ENCODE measurements at regions not wholly inside any gene's neighbourhood (a gene's known extent, or its start where the extent isn't known, plus 50 kb on each side); places are given as distances from the start of the nearest gene placed in this dataset.

DNA sequence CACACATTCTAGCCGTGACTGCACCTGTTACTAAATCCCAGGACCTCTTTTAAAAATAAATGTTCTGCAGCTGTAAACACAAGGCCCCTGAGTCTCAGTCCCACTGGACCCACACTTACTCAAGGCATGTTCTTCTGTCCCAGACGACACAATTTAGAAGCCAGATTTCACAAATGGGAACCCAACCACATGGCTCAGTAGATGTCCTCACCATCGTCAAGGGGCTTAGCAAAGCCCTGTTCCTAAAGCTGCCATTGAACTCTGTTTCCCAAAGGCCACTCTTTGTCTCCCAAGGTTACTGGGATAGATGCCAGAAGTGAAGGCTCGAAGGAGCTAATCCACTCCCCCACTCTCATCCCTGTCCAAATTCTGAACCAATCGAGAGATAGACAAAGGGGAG is 301.0 kb downstream of the GALR1 start:
- TF ChIP-seq, protein P1, sequence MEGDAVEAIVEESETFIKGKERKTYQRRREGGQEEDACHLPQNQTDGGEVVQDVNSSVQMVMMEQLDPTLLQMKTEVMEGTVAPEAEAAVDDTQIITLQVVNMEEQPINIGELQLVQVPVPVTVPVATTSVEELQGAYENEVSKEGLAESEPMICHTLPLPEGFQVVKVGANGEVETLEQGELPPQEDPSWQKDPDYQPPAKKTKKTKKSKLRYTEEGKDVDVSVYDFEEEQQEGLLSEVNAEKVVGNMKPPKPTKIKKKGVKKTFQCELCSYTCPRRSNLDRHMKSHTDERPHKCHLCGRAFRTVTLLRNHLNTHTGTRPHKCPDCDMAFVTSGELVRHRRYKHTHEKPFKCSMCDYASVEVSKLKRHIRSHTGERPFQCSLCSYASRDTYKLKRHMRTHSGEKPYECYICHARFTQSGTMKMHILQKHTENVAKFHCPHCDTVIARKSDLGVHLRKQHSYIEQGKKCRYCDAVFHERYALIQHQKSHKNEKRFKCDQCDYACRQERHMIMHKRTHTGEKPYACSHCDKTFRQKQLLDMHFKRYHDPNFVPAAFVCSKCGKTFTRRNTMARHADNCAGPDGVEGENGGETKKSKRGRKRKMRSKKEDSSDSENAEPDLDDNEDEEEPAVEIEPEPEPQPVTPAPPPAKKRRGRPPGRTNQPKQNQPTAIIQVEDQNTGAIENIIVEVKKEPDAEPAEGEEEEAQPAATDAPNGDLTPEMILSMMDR (IDR thresholded peaks at IDR 0.05; ENCODE audit: low read depth, low read length), result no peak
- TF ChIP-seq POLR2A (IDR thresholded peaks at IDR 0.05; ENCODE audit: extremely low read depth, insufficient read length) (no peak), MYC (IDR thresholded peaks at IDR 0.05; ENCODE audit: low read depth, low read length) (no peak)
- TF ChIP-seq, protein P2, sequence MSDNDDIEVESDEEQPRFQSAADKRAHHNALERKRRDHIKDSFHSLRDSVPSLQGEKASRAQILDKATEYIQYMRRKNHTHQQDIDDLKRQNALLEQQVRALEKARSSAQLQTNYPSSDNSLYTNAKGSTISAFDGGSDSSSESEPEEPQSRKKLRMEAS (IDR thresholded peaks at IDR 0.05; ENCODE audit: low read depth, low read length), result no peak
- DNase-seq (ENCODE audit: low read depth), result no peak
- H3K4me3 ChIP-seq (ENCODE audit: low read depth, low read length), result no peak overlapping the region

DNA sequence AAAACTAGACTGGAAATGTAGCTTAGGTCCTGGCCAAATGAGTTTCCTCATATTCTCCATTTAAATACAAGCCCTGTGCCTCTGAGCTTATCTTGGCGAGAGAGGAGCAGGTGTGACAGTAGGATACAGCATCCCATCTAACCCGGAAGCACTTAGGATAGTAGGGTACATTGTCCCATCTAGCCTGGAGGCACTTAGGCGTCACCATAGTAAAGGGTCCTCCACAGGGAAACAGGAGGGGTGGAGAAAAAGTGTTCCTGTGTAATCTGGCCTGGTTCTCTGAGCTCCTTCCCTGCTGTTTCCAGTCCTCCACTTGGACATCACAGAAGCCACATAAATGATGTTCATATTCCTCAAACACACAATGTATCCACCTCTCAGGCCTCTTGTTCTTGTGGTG is 301.4 kb downstream of the GALR1 start:
- no peak for TF ChIP-seq MYC (IDR thresholded peaks at IDR 0.05; ENCODE audit: low read depth, low read length)
- no peak for TF ChIP-seq POLR2A (IDR thresholded peaks at IDR 0.05; ENCODE audit: extremely low read depth, insufficient read length)
- TF ChIP-seq, protein P2 (IDR thresholded peaks at IDR 0.05; ENCODE audit: low read depth, low read length), result no peak
- TF ChIP-seq, protein P1 (IDR thresholded peaks at IDR 0.05; ENCODE audit: low read depth, low read length), result no peak
- H3K4me3 ChIP-seq (ENCODE audit: low read depth, low read length), result no peak overlapping the region
- no peak for DNase-seq (ENCODE audit: low read depth)

DNA sequence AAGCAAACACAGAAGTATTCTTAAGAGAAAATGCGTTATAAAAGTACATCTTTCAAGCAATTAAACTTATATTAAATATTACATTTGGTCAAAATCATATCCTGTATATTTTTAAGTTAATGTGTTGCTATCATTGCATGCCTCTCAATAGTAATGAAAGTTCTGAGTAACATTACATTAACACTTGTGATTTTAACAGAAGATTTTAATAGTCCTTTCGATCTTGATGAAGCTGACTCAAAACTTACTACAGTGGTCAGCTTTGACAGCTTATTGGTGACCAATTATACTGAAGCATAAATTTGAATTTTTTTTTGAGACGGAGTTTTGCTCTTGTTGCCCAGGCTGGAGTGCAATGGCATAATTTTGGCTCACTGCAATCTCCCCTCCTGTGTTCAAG is 303.3 kb downstream of the GALR1 start:
- no peak overlapping the region for H3K4me3 ChIP-seq (ENCODE audit: low read depth, low read length)
- no peak for DNase-seq (ENCODE audit: low read depth)
- TF ChIP-seq MYC (IDR thresholded peaks at IDR 0.05; ENCODE audit: low read depth, low read length), result no peak
- TF ChIP-seq, protein P2 (IDR thresholded peaks at IDR 0.05; ENCODE audit: low read depth, low read length), result no peak
- TF ChIP-seq POLR2A (IDR thresholded peaks at IDR 0.05; ENCODE audit: extremely low read depth, insufficient read length), result no peak
- TF ChIP-seq, protein P1 (IDR thresholded peaks at IDR 0.05; ENCODE audit: low read depth, low read length), result no peak

DNA sequence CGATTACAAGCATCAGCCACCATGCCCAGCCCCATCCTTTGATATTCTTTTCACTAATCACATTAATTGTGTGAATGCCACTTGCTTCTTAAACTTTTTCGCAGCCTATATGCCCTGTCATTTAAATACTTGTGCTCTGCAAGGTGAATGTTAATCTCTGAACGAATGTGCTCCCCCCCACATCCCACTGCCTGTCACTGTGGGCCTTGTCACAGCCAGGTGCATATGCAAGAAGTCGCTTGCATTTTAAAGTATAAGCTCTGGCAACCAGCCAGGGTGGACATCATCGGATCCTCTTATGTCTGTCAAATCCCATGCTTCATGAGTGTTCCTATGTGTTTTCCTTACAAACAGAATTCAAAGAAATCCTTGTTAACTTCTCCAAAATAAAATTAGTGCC is 304.4 kb downstream of the GALR1 start:
- TF ChIP-seq POLR2A (IDR thresholded peaks at IDR 0.05; ENCODE audit: extremely low read depth, insufficient read length) (no peak), MYC (IDR thresholded peaks at IDR 0.05; ENCODE audit: low read depth, low read length) (no peak)
- TF ChIP-seq, protein P1 (IDR thresholded peaks at IDR 0.05; ENCODE audit: low read depth, low read length), result no peak
- TF ChIP-seq, protein P2 (IDR thresholded peaks at IDR 0.05; ENCODE audit: low read depth, low read length), result no peak
- no peak for DNase-seq (ENCODE audit: low read depth)
- H3K4me3 ChIP-seq (ENCODE audit: low read depth, low read length), result no peak overlapping the region

DNA sequence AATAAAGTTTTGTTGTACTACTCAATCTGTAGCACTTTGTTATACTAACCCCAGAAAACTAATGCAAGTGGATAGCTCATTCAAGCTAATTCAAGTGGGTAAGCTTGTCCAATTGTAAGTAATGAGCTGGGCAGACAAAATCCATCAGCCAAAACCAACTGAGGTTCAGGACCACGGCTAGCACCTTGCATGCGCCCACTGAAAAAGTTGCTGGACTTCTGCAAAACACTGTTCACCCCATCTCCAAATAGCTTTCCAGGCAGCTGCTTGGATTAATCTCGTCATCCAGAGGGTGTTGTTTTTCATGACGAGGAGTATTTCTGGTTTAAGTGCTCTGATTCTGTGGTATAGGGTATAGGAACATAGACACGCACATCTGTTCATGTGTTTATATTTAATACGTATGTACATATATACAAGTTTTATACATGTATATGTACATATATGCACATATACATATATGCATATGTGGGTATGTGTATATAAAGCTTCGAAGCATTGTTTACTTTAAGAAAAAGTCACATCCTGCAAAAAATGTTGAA is 307.5 kb downstream of the GALR1 start:
- no peak overlapping the region for H3K4me3 ChIP-seq (ENCODE audit: low read depth, low read length)
- no peak for TF ChIP-seq MYC (IDR thresholded peaks at IDR 0.05; ENCODE audit: low read depth, low read length)
- TF ChIP-seq, protein P1 (IDR thresholded peaks at IDR 0.05; ENCODE audit: low read depth, low read length), result no peak
- TF ChIP-seq, protein P2 (IDR thresholded peaks at IDR 0.05; ENCODE audit: low read depth, low read length), result peak; percentile 39; the same call in 1 of the 2 replicates
- DNase-seq (ENCODE audit: low read depth), result peak; percentile 48
